Panc1 (cell line): ENCODE measurements at regions not wholly inside any gene's neighbourhood (a gene's known extent, or its start where the extent isn't known, plus 50 kb on each side); places are given as distances from the start of the nearest gene placed in this dataset.

Experiments
- ATAC-seq: fragments of 200-7000 bp; cut with Tn5 transposase; 2 replicates; pipeline ENCODE4 v1.9.1; 2020; ENCODE audit warnings: mild to moderate bottlenecking, moderate library complexity
- BruUV-seq: library from RNA; stranded (reverse); fragments of 400-500 nt; replicated peaks from 2 replicates; lab custom pipeline; 2021; lab: Mats Ljungman, UMichigan
- CTCF ChIA-PET: fragments of 300-600 bp; sonication (Branson Sonifier 250); formaldehyde crosslinking; loops from one replicate; lab custom pipeline; 2022; ENCODE audit warnings: antibody characterized with exemption; lab: Charles Lee
- POLR2A ChIA-PET: fragments of 300-600 bp; sonication (Branson Sonifier 250); formaldehyde crosslinking; loops from one replicate; lab custom pipeline; 2022; ENCODE audit warnings: antibody characterized with exemption; lab: Charles Lee
- DNase-seq: peaks from one replicate; pipeline ENCODE4 v3.0.0-alpha.2; 2010; ENCODE audit warnings: low read depth, low spot score
- H3K27ac ChIP-seq: 2 replicates; pipeline ENCODE4 v1.5.1; 2011; ENCODE audit warnings: mild to moderate bottlenecking, low read length, inconsistent platforms
- H3K27me3 ChIP-seq: fragments of 200-500 bp; sonication (Bioruptor generic); 2 replicates; pipeline ENCODE4 v1.6.0; 2014; ENCODE audit warnings: low read length, inconsistent platforms; ENCODE audit not compliant: control insufficient read depth, insufficient read depth
- H3K36me3 ChIP-seq: fragments of 200-500 bp; sonication (Bioruptor generic); 2 replicates; pipeline ENCODE4 v1.5.1; 2014; ENCODE audit warnings: inconsistent platforms, mild to moderate bottlenecking, low read length, moderate library complexity; ENCODE audit not compliant: control insufficient read depth, insufficient read depth
- H3K4me1 ChIP-seq: 2 replicates; pipeline ENCODE4 v1.5.1; 2011; ENCODE audit warnings: inconsistent platforms, mild to moderate bottlenecking, low read length, moderate library complexity; ENCODE audit not compliant: control insufficient read depth, insufficient read depth
- H3K4me3 ChIP-seq, 2 experiments: 2 replicates each; pipeline ENCODE4 v1.5.1; 2011 to 2012; ENCODE audit warnings: low read depth in 2 of 2, low read length in 2 of 2, mild to moderate bottlenecking in 2 of 2, inconsistent platforms in 1 of 2, moderate library complexity in 1 of 2
- H3K9me3 ChIP-seq: fragments of 200-500 bp; sonication (Bioruptor generic); 2 replicates; pipeline ENCODE4 v1.5.1; 2014; ENCODE audit warnings: low read depth, mild to moderate bottlenecking, inconsistent platforms, low read length, moderate library complexity; ENCODE audit not compliant: control insufficient read depth, insufficient read depth
- POLR2AphosphoS5 ChIP-seq: IDR thresholded peaks from 2 replicates; pipeline ENCODE4 v1.6.1; 2012; ENCODE audit warnings: mild to moderate bottlenecking, low read depth, low read length, moderate library complexity
- SIN3A ChIP-seq: IDR thresholded peaks from 2 replicates; pipeline ENCODE4 v1.6.1; 2012; ENCODE audit warnings: low read depth, mild to moderate bottlenecking, low read length, moderate library complexity, borderline replicate concordance; ENCODE audit not compliant: insufficient read depth
- TCF7L2 ChIP-seq: IDR thresholded peaks from 2 replicates; pipeline ENCODE4 v1.6.1; 2011; ENCODE audit warnings: mild to moderate bottlenecking, low read depth, low read length, inconsistent platforms
- in situ Hi-C: cut with HindIII; loops from 2 replicates; pipeline ENCODE4 v1.10.0; 2016; ENCODE audit warnings: low sequenced_read_pairs, low pct_unique_long_range_greater_than_20kb
- intact Hi-C: fragments of 100-400 bp; cut with micrococcal nuclease; formaldehyde crosslinking; loops from one replicate; pipeline ENCODE4 v1.10.0; 2022; ENCODE audit not compliant: unreplicated experiment
- TF ChIP-seq, protein P1 (sequence below), 2 experiments: IDR thresholded peaks; 2 replicates each; pipeline ENCODE4 v1.6.1; 2011 to 2012; ENCODE audit warnings: low read depth in 2 of 2, control low read depth in 1 of 2, low read length in 1 of 2, mild to moderate bottlenecking in 1 of 2, moderate library complexity in 1 of 2; ENCODE audit not compliant: insufficient read depth in 1 of 2
- TF ChIP-seq, protein P2 (sequence below): fragments of 450-650 bp; IDR thresholded peaks from 2 replicates; pipeline ENCODE4 v1.5.1; 2017; ENCODE audit warnings: mild to moderate bottlenecking

DNA sequence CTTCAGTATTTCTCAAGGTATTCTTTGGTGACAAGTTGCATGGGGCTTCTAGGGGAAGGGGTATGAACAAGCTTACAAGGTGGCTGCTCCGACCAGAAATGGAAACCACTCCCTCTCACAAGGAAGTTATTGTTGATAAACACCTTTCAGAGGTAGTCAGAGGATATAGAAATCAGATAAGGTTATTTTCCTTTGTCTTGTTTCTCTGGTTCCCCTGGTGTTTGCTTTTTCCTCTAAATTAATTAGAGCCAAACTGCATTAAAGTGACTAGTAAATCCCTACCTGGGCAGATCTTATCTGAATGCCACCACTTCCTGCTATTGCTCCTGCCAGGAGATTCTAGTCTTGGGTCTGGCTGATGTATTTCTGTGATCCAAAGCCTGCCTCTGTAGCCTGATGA, 725.4 kb downstream of the INHBA start:
- in situ Hi-C loops (no loop called here), intact Hi-C loops (no loop called here)
- Histone ChIP-seq H3K9me3 (no peaks in the 10 kb centered on the region), H3K36me3 (no peaks in the 10 kb centered on the region), H3K27ac (no peak overlapping the region), H3K27me3 (no peaks in the 10 kb centered on the region), H3K4me1 (no peaks in the 10 kb centered on the region), H3K4me3 (no peak overlapping the region)
- POLR2A ChIA-PET: no interaction called here
- DNase-seq (no peak), ATAC-seq (no peak)
- CTCF ChIA-PET: no interaction called here
- TF ChIP-seq, protein P1, sequence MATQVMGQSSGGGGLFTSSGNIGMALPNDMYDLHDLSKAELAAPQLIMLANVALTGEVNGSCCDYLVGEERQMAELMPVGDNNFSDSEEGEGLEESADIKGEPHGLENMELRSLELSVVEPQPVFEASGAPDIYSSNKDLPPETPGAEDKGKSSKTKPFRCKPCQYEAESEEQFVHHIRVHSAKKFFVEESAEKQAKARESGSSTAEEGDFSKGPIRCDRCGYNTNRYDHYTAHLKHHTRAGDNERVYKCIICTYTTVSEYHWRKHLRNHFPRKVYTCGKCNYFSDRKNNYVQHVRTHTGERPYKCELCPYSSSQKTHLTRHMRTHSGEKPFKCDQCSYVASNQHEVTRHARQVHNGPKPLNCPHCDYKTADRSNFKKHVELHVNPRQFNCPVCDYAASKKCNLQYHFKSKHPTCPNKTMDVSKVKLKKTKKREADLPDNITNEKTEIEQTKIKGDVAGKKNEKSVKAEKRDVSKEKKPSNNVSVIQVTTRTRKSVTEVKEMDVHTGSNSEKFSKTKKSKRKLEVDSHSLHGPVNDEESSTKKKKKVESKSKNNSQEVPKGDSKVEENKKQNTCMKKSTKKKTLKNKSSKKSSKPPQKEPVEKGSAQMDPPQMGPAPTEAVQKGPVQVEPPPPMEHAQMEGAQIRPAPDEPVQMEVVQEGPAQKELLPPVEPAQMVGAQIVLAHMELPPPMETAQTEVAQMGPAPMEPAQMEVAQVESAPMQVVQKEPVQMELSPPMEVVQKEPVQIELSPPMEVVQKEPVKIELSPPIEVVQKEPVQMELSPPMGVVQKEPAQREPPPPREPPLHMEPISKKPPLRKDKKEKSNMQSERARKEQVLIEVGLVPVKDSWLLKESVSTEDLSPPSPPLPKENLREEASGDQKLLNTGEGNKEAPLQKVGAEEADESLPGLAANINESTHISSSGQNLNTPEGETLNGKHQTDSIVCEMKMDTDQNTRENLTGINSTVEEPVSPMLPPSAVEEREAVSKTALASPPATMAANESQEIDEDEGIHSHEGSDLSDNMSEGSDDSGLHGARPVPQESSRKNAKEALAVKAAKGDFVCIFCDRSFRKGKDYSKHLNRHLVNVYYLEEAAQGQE (IDR thresholded peaks at IDR 0.05; ENCODE audit: insufficient read depth in 1 of 2, low read depth in 2 of 2, low read length in 1 of 2): no peak
- TF ChIP-seq, protein P2, sequence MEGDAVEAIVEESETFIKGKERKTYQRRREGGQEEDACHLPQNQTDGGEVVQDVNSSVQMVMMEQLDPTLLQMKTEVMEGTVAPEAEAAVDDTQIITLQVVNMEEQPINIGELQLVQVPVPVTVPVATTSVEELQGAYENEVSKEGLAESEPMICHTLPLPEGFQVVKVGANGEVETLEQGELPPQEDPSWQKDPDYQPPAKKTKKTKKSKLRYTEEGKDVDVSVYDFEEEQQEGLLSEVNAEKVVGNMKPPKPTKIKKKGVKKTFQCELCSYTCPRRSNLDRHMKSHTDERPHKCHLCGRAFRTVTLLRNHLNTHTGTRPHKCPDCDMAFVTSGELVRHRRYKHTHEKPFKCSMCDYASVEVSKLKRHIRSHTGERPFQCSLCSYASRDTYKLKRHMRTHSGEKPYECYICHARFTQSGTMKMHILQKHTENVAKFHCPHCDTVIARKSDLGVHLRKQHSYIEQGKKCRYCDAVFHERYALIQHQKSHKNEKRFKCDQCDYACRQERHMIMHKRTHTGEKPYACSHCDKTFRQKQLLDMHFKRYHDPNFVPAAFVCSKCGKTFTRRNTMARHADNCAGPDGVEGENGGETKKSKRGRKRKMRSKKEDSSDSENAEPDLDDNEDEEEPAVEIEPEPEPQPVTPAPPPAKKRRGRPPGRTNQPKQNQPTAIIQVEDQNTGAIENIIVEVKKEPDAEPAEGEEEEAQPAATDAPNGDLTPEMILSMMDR: no peak
- TF ChIP-seq SIN3A (no peak), POLR2AphosphoS5 (no peak), TCF7L2 (no peak)
- no TSS peak for BruUV-seq

DNA sequence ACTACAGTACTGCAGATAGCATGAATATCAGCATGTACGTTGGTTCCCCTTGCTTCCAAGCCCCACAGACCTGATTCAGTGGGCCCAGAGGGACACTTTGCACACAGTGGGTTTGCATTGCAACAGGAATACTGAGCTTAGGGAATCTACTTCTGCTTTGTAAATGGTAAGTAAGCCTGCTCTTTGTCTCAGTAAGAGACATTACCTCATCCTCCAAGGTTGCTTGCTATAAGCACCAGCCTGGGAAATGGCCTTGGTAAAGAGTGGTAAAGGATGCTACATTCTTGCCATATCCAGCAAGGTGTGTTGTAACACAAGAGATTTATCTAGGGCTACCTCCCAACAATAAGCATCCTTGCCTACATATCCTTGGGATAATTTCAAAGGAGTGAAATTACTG, 730.5 kb downstream of the INHBA start:
- BruUV-seq: no TSS peak
- intact Hi-C loops (no loop called here), in situ Hi-C loops (no loop called here)
- ATAC-seq (no peak), DNase-seq (no peak)
- CTCF ChIA-PET: no interaction called here
- POLR2A ChIA-PET: no interaction called here
- H3K4me3 ChIP-seq: no peak overlapping the region
- H3K27me3 ChIP-seq: no peaks in the 10 kb centered on the region
- H3K4me1 ChIP-seq: no peaks in the 10 kb centered on the region
- no peak overlapping the region for H3K27ac ChIP-seq
- no peaks in the 10 kb centered on the region for H3K9me3 ChIP-seq
- no peaks in the 10 kb centered on the region for H3K36me3 ChIP-seq
- no peak for TF ChIP-seq TCF7L2
- TF ChIP-seq POLR2AphosphoS5: no peak
- TF ChIP-seq, protein P2: no peak
- TF ChIP-seq, protein P1 (IDR thresholded peaks at IDR 0.05; ENCODE audit: insufficient read depth in 1 of 2, low read depth in 2 of 2, low read length in 1 of 2): no peak
- TF ChIP-seq SIN3A: no peak
